ENCODE measurements at regions not wholly inside any gene's neighbourhood (a gene's known extent, or its start where the extent isn't known, plus 50 kb on each side); places are given as distances from the start of the nearest gene placed in this dataset.

DNA sequence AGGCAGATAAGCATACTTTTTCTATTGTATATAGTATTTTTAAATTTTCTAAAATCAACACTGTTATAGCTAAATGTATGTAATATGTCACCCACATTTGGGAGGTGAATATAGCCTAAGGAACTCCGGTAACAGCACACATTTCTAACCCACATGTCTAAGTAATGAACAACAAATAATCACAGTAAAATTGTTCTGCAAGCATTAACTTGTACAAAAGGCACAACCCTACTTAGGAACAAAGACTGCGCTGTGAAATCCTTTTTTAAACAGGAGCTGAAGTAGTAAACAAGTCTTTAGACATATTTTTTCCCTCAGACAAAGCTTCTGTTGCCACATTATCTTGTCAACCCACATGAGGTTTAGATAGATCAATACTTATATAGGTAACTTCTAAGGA, 872.4 kb upstream of the SLC35B3 start:
- TF ChIP-seq ZNF644 (CRISPR knock-in tag; IDR thresholded peaks at IDR 0.05; ENCODE audit: low read depth) (no peak), RFX1 (IDR thresholded peaks at IDR 0.05) (no peak), ZNF121 (CRISPR knock-in tag; IDR thresholded peaks at IDR 0.05) (no peak), ZFP82 (CRISPR knock-in tag; IDR thresholded peaks at IDR 0.05; ENCODE audit: borderline replicate concordance) (no peak), SMC3 (IDR thresholded peaks at IDR 0.05; ENCODE audit: low read length) (no peak)
- TF ChIP-seq, protein P1, sequence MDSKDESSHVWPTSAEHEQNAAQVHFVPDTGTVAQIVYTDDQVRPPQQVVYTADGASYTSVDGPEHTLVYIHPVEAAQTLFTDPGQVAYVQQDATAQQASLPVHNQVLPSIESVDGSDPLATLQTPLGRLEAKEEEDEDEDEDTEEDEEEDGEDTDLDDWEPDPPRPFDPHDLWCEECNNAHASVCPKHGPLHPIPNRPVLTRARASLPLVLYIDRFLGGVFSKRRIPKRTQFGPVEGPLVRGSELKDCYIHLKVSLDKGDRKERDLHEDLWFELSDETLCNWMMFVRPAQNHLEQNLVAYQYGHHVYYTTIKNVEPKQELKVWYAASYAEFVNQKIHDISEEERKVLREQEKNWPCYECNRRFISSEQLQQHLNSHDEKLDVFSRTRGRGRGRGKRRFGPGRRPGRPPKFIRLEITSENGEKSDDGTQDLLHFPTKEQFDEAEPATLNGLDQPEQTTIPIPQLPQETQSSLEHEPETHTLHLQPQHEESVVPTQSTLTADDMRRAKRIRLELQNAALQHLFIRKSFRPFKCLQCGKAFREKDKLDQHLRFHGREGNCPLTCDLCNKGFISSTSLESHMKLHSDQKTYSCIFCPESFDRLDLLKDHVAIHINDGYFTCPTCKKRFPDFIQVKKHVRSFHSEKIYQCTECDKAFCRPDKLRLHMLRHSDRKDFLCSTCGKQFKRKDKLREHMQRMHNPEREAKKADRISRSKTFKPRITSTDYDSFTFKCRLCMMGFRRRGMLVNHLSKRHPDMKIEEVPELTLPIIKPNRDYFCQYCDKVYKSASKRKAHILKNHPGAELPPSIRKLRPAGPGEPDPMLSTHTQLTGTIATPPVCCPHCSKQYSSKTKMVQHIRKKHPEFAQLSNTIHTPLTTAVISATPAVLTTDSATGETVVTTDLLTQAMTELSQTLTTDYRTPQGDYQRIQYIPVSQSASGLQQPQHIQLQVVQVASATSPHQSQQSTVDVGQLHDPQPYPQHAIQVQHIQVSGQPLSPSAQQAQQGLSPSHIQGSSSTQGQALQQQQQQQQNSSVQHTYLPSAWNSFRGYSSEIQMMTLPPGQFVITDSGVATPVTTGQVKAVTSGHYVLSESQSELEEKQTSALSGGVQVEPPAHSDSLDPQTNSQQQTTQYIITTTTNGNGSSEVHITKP (CRISPR knock-in tag; IDR thresholded peaks at IDR 0.05; ENCODE audit: low read depth): no peak

Measured in HepG2 (cell line).